ENCODE measurements at regions not wholly inside any gene's neighbourhood (a gene's known extent, or its start where the extent isn't known, plus 50 kb on each side); places are given as distances from the start of the nearest gene placed in this dataset.

- Histone ChIP-seq H3K4me1 (replicated peaks in 1 of 4; ENCODE audit: control insufficient read depth in 3 of 4, insufficient read depth in 4 of 4, low read length in 3 of 4) (no peaks in the 10 kb centered on the region), H3K14ac (ENCODE audit: insufficient read length) (no peak overlapping the region), H3K9ac (replicated peaks in 1 of 4; ENCODE audit: extremely low read depth in 1 of 4, low read depth in 3 of 4, low read length in 3 of 4) (no peak overlapping the region), H3K27ac (ENCODE audit: low read depth, low read length) (no peak overlapping the region), H3K4me3 (ENCODE audit: extremely low read depth in 1 of 4, insufficient read depth in 2 of 4, low read depth in 3 of 4, low read length in 4 of 4) (no peak overlapping the region), H4K20me1 (replicated peaks in 1 of 2; ENCODE audit: control insufficient read depth in 1 of 2, insufficient read depth in 2 of 2, low read length in 2 of 2) (no peaks in the 10 kb centered on the region), H3K9me3 (ENCODE audit: insufficient read depth in 2 of 2, low read depth in 1 of 2, low read length in 1 of 2) (no peaks in the 10 kb centered on the region; a peak in 1 of 4 replicates), H2BK20ac (ENCODE audit: low read length) (no peak overlapping the region), H3K4me2 (ENCODE audit: insufficient read depth in 1 of 2, low read depth in 2 of 2, low read length in 2 of 2) (no peak overlapping the region), H2AK5ac (ENCODE audit: low read depth, low read length) (no peak overlapping the region), H2BK120ac (replicated peaks; ENCODE audit: low read depth, low read length) (no peak overlapping the region), H3K36me3 (ENCODE audit: control insufficient read depth in 2 of 4, insufficient read depth in 4 of 4, low read length in 3 of 4) (no peaks in the 10 kb centered on the region), H3K4ac (replicated peaks; ENCODE audit: insufficient read length, low read depth, low read length) (no peak overlapping the region), H2BK15ac (ENCODE audit: low read length) (no peak overlapping the region), H2AFZ (ENCODE audit: low read length) (peak overlapping the region; percentile 56), H4K91ac (replicated peaks; ENCODE audit: insufficient read length, low read length) (no peak overlapping the region), H2BK5ac (ENCODE audit: low read depth, low read length) (no peak overlapping the region), H3K79me2 (ENCODE audit: control insufficient read depth in 1 of 2, insufficient read depth in 2 of 2, low read length in 2 of 2) (no peaks in the 10 kb centered on the region), H3K27me3 (replicated peaks in 1 of 4; ENCODE audit: control insufficient read depth in 3 of 4, extremely low read depth in 1 of 4, insufficient read depth in 3 of 4, low read length in 3 of 4) (no peaks in the 10 kb centered on the region), H4K5ac (ENCODE audit: insufficient read length, low read depth, low read length) (no peak overlapping the region), H3K56ac (replicated peaks; ENCODE audit: insufficient read length, low read depth, low read length) (no peak overlapping the region), H2BK12ac (ENCODE audit: low read depth, low read length) (no peak overlapping the region), H3K23me2 (ENCODE audit: low read depth, low read length) (no peaks in the 10 kb centered on the region), H3K23ac (ENCODE audit: insufficient read length) (no peak overlapping the region), H3K18ac (ENCODE audit: extremely low read depth, low read length) (no peak overlapping the region), H4K8ac (ENCODE audit: extremely low read depth, insufficient read depth, low read length) (no peak overlapping the region), H3K79me1 (ENCODE audit: low read depth, low read length) (no peaks in the 10 kb centered on the region)
- DNase-seq (ENCODE audit: low read depth in 1 of 2, low spot score in 2 of 2) (no peak), FAIRE-seq (no peak)
- 77% methylated on average over 2 of the region's 2 CpGs; no CpG with 5 or more reads in 1 of the 2 experiments for WGBS, 2 experiments (ENCODE audit: extremely low coverage in 1 of 2, insufficient coverage in 1 of 2, insufficient read length in 1 of 2, insufficient replicate concordance in 2 of 2, low coverage in 1 of 2, low lambda C conversion rate in 2 of 2, missing lambda C conversion rate in 1 of 2)
- ChIA-PET CTCF (ENCODE audit: partially characterized antibody) (no interaction called here), POLR2A (ENCODE audit: partially characterized antibody) (no interaction called here)
- TF ChIP-seq ASH2L (IDR thresholded peaks at IDR 0.05; ENCODE audit: low read length) = no peak
- TF ChIP-seq, protein P1, sequence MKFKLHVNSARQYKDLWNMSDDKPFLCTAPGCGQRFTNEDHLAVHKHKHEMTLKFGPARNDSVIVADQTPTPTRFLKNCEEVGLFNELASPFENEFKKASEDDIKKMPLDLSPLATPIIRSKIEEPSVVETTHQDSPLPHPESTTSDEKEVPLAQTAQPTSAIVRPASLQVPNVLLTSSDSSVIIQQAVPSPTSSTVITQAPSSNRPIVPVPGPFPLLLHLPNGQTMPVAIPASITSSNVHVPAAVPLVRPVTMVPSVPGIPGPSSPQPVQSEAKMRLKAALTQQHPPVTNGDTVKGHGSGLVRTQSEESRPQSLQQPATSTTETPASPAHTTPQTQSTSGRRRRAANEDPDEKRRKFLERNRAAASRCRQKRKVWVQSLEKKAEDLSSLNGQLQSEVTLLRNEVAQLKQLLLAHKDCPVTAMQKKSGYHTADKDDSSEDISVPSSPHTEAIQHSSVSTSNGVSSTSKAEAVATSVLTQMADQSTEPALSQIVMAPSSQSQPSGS (IDR thresholded peaks at IDR 0.05; ENCODE audit: low read length) = no peak
- TF ChIP-seq TAF7 (optimal IDR thresholded peaks at IDR 0.05; ENCODE audit: borderline replicate concordance, low read depth, low read length) = no peak
- TF ChIP-seq TBP (IDR thresholded peaks at IDR 0.05; ENCODE audit: low read depth, low read length) = no peak
- TF ChIP-seq CEBPB (IDR thresholded peaks at IDR 0.05; ENCODE audit: low read depth, low read length) = no peak
- no peak for TF ChIP-seq SIRT6 (IDR thresholded peaks at IDR 0.05; ENCODE audit: low read length)
- no peak for TF ChIP-seq TAF1 (IDR thresholded peaks at IDR 0.05; ENCODE audit: low read depth, low read length)
- no peak for TF ChIP-seq EGR1 (IDR thresholded peaks at IDR 0.05; ENCODE audit: borderline replicate concordance, low read depth, low read length)
- no peak for TF ChIP-seq POU5F1 (IDR thresholded peaks at IDR 0.05; ENCODE audit: low read depth, low read length)
- no peak for TF ChIP-seq GABPA (IDR thresholded peaks at IDR 0.05; ENCODE audit: borderline replicate concordance, insufficient read depth, low read length)
- no peak for TF ChIP-seq USF2 (IDR thresholded peaks at IDR 0.05; ENCODE audit: low read length)
- TF ChIP-seq CHD1 (IDR thresholded peaks at IDR 0.05; ENCODE audit: low read depth, low read length) = no peak
- no peak for TF ChIP-seq MAX (IDR thresholded peaks at IDR 0.05)
Observed at GRCh38 chr7:17041324-17041723, 159.5 kb upstream of the AGR3 start.
